ENCODE measurements at regions not wholly inside any gene's neighbourhood (a gene's known extent, or its start where the extent isn't known, plus 50 kb on each side); places are given as distances from the start of the nearest gene placed in this dataset.
"Not testable (repeated sequence)": the region's sequence is repeated elsewhere in the genome, so short reads cannot be mapped to it uniquely, and the experiment has no call there.

DNA sequence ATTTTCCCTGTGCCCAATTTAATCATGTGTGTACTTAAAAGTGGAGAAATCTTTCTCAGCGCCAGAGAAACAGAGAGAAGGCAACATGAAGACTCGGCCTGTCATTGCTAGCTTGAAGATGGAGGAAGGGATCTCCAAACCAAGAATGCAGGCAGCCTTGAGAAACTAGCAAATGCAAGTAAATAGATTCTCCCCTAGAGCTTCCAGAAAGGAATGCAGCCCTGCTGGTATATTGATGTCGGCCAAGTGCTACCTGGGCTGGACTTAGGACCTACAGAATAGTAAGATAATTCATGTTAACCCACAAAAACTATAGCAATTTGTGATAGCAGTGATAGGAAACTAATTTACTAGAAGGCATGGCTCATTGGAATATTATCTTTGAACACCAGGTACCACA, 150.9 kb upstream of the ABI3BP start:
- H3K4me3 ChIP-seq (replicated peaks; ENCODE audit: low read depth, low read length) = no peak overlapping the region
- no peak for DNase-seq (ENCODE audit: low read depth)
- TF ChIP-seq, protein P1, sequence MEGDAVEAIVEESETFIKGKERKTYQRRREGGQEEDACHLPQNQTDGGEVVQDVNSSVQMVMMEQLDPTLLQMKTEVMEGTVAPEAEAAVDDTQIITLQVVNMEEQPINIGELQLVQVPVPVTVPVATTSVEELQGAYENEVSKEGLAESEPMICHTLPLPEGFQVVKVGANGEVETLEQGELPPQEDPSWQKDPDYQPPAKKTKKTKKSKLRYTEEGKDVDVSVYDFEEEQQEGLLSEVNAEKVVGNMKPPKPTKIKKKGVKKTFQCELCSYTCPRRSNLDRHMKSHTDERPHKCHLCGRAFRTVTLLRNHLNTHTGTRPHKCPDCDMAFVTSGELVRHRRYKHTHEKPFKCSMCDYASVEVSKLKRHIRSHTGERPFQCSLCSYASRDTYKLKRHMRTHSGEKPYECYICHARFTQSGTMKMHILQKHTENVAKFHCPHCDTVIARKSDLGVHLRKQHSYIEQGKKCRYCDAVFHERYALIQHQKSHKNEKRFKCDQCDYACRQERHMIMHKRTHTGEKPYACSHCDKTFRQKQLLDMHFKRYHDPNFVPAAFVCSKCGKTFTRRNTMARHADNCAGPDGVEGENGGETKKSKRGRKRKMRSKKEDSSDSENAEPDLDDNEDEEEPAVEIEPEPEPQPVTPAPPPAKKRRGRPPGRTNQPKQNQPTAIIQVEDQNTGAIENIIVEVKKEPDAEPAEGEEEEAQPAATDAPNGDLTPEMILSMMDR (IDR thresholded peaks at IDR 0.05; ENCODE audit: low read length, missing control alignments) = no peak

DNA sequence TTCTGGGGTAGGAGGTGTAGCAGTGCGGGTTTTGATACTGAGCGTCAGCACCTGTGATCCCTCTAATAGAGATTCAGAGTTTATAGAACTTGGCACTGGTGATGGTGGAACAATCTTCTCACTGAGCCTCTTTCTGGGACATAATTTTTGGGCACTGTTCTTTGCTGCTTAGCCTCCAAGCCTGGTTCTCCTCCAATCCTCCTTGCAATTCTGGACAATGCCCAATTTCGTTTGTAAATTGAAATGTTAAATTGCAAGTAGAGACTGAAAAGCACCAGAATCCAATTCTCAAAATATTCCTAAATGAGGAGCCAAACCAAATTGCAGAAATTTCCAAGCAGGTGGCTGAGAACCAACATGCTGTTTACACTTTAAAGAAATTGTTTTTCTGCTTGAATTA, 149.8 kb upstream of the ABI3BP start:
- no peak for DNase-seq (ENCODE audit: low read depth)
- H3K4me3 ChIP-seq (replicated peaks; ENCODE audit: low read depth, low read length) = no peak overlapping the region
- TF ChIP-seq, protein P1 (IDR thresholded peaks at IDR 0.05; ENCODE audit: low read length, missing control alignments) = no peak

DNA sequence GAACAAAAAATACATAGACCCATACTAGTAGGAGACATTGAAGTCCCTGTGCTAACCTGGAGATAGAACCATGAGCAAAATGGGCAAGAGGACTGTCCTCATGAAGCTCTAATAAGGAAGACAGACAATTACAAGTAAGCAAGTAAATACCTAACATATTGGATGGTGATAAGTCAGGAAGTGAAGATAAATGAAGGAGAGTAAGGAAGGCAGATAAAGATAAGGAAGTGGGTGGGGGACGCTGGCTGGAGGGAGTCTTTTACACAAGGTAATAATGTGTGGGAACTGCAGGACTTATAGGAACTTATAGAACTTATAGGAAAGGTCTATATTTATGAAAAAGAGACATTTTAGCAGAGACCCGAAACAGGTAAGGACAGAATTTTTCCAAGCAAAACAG, 148.9 kb upstream of the ABI3BP start:
- TF ChIP-seq, protein P1 (IDR thresholded peaks at IDR 0.05; ENCODE audit: low read length, missing control alignments) = no peak

DNA sequence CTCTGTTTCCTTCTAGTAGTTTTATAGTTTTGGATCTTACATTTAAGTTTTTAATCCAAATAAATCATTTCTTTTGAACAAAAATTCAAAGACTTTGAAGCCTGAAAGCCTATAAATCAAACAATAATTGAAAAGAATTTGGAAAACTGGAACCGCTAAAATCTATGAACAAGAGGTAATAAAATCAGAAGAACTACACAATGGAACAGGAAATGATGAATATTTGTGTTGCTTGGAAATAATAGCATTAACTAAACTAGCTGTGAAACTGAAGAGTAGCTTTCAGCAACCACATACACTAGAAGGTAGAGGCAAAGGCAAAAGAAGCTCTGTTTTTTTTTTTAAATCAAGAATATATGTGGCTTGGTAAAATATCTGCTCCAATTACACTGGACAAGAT, 147.9 kb upstream of the ABI3BP start:
- DNase-seq (ENCODE audit: low read depth) = no peak
- no peak overlapping the region for H3K4me3 ChIP-seq (replicated peaks; ENCODE audit: low read depth, low read length)
- TF ChIP-seq, protein P1 (IDR thresholded peaks at IDR 0.05; ENCODE audit: low read length, missing control alignments) = no peak

More for the DNA sequence above, 148.9 kb upstream of the ABI3BP start:
- H3K4me3 ChIP-seq (replicated peaks; ENCODE audit: low read depth, low read length) = no peak overlapping the region
- no peak for DNase-seq (ENCODE audit: low read depth)

DNA sequence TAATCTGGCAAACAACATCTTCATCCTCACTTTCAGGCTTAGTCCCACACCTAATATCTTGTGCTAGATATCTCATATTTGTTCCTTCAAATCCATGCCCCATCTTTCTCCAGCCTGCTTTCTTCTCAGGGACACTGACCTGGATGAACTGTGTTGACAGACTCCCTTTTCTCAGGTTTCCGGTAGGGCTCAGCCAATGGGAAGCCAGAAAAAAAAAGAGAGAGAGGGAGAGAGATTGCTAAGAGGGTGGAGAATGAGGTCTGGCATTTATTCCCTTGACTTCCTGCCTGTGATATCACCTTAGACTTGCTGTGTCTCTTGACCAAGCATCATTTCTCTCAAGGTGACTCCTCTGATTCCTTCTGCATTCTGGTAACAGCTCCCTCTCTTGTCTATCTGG, 145.6 kb upstream of the ABI3BP start:
- DNase-seq (ENCODE audit: low read depth) = no peak
- H3K4me3 ChIP-seq (replicated peaks; ENCODE audit: low read depth, low read length) = no peak overlapping the region
- TF ChIP-seq, protein P1 (IDR thresholded peaks at IDR 0.05; ENCODE audit: low read length, missing control alignments) = no peak

DNA sequence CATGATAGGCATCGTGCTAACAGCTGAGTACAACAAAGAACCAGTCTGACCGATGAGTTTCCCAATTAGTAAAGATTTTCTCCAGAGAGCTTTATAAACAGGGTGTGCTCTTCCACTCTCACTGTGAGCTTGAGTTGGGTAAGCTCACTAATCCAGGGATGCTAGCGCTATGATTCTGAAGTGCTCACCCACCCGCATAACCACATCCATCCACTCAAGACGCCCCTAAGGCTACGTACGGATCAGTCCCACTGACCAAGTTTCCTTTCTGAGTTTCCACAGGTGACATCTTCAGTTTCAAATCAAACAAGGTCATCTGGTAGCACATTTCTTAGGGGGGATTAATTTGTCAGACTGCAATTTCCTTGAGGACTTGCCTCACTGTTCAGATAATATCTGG, 141.1 kb upstream of the ABI3BP start:
- no peak overlapping the region for H3K4me3 ChIP-seq (replicated peaks; ENCODE audit: low read depth, low read length)
- TF ChIP-seq, protein P1 (IDR thresholded peaks at IDR 0.05; ENCODE audit: low read length, missing control alignments) = no peak
- no peak for DNase-seq (ENCODE audit: low read depth)

DNA sequence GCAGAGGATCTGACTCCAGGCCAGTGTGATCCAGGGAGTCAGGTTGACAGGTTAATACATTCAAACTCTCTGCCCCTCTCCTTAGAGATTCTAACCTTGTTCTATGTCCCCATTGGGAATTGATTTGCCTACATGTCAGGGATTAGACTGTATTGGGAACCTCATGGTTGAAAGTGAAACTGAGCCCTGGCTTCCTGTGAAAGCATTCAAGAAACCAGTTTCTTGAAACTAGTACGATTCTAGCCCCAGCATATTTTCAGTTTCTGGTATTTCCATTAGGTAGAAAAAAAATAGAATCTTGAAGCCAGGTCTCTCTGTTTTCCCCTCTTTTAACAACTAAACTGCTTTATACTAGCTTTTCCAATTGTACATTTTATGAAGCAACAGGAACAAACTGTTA, 140.4 kb upstream of the ABI3BP start:
- DNase-seq (ENCODE audit: low read depth) = no peak
- H3K4me3 ChIP-seq (replicated peaks; ENCODE audit: low read depth, low read length) = no peak overlapping the region
- TF ChIP-seq, protein P1 (IDR thresholded peaks at IDR 0.05; ENCODE audit: low read length, missing control alignments) = no peak

DNA sequence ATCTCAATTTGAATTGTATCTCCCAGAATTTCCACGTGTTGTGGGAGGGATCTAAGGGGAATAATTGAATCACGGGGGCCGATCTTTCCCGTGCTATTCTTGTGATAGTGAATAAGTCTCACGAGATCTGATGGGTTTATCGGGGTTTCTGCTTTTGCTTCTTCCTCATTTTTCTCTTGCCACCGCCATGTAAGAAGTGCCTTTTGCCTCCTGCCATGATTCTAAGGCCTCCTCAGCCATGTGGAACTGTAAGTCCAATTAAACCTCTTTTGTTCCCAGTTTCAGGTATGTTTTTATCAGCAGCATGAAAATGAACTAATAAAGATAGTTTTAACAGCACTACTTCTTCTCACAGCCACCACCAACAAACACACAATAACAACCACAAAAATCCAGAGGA, 140.0 kb upstream of the ABI3BP start:
- DNase-seq (ENCODE audit: low read depth); H3K4me3 ChIP-seq (replicated peaks; ENCODE audit: low read depth, low read length): not testable (repeated sequence)
